ENCODE measurements at regions not wholly inside any gene's neighbourhood (a gene's known extent, or its start where the extent isn't known, plus 50 kb on each side); places are given as distances from the start of the nearest gene placed in this dataset.

DNA sequence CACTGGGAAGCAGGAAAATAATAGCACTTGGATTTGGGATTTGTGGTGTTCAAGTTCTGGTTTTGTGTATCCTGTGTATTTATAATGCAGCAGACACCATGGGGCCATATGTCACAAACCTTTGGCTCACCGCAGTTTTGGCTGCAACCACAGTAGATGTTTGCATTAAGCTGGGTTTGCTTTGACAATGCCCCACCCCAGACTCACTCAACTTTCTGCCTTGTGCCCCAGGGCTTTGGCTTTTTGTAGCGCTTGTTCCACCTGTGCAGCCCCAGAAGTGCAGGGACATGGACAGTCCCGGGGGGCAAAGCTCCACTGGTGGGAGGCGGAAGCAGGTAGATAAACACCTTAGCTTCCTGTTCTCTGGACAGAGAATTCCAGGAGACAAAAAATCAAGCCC lies 446.9 kb downstream of the MED13L start:
- ChIA-PET RAD21 (ENCODE audit: low non-redundant PET in 1 of 2, low total read pairs in 2 of 2, uncharacterized antibody in 2 of 2, unreplicated experiment in 2 of 2) (no interaction called here), POLR2A (no interaction called here), CTCF (no interaction called here)
- Histone ChIP-seq H3K4me2 (ENCODE audit: low read length) (no peak overlapping the region), H3K27ac (ENCODE audit: low read depth, low read length) (no peak overlapping the region), H2AFZ (ENCODE audit: low read depth, low read length, poor library complexity, severe bottlenecking) (no peak overlapping the region), H3K9me3 (ENCODE audit: control insufficient read depth in 1 of 2, insufficient read depth in 1 of 2, low read depth in 1 of 2, low read length in 2 of 2) (no peaks in the 10 kb centered on the region), H3K4me3 (replicated peaks in 1 of 2; ENCODE audit: low read depth in 1 of 2, low read length in 2 of 2) (no peak overlapping the region), H3K79me2 (ENCODE audit: insufficient read depth, low read length) (no peaks in the 10 kb centered on the region), H3K9ac (ENCODE audit: low read length) (no peak overlapping the region), H3K27me3 (ENCODE audit: insufficient read depth, low read length) (no peaks in the 10 kb centered on the region), H3K9me2 (ENCODE audit: insufficient read depth) (no peaks in the 10 kb centered on the region), H3K4me1 (ENCODE audit: control insufficient read depth in 1 of 2, insufficient read depth in 2 of 2, low read length in 2 of 2) (no peaks in the 10 kb centered on the region), H3K36me3 (ENCODE audit: control insufficient read depth in 1 of 2, insufficient read depth in 2 of 2, low read length in 2 of 2) (no peaks in the 10 kb centered on the region), H4K20me1 (ENCODE audit: insufficient read depth) (no peaks in the 10 kb centered on the region)
- no peak for TF ChIP-seq TCF7L2 (IDR thresholded peaks at IDR 0.05; ENCODE audit: borderline replicate concordance, extremely low read depth, insufficient read depth, insufficient read length)
- TF ChIP-seq RAD21 (IDR thresholded peaks at IDR 0.05; ENCODE audit: low read depth): no peak
- TF ChIP-seq, protein P1, sequence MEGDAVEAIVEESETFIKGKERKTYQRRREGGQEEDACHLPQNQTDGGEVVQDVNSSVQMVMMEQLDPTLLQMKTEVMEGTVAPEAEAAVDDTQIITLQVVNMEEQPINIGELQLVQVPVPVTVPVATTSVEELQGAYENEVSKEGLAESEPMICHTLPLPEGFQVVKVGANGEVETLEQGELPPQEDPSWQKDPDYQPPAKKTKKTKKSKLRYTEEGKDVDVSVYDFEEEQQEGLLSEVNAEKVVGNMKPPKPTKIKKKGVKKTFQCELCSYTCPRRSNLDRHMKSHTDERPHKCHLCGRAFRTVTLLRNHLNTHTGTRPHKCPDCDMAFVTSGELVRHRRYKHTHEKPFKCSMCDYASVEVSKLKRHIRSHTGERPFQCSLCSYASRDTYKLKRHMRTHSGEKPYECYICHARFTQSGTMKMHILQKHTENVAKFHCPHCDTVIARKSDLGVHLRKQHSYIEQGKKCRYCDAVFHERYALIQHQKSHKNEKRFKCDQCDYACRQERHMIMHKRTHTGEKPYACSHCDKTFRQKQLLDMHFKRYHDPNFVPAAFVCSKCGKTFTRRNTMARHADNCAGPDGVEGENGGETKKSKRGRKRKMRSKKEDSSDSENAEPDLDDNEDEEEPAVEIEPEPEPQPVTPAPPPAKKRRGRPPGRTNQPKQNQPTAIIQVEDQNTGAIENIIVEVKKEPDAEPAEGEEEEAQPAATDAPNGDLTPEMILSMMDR (IDR thresholded peaks at IDR 0.05 in 2 of 3, conservative IDR thresholded peaks at IDR 0.05 in 1 of 3; ENCODE audit: borderline replicate concordance in 1 of 3, insufficient read depth in 1 of 3, low read depth in 2 of 3, low read length in 2 of 3): no peak
- TF ChIP-seq EZH2phosphoT487 (IDR thresholded peaks at IDR 0.05; ENCODE audit: borderline replicate concordance): no peak
- TF ChIP-seq, protein P2, sequence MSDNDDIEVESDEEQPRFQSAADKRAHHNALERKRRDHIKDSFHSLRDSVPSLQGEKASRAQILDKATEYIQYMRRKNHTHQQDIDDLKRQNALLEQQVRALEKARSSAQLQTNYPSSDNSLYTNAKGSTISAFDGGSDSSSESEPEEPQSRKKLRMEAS (IDR thresholded peaks at IDR 0.05): no peak
- TF ChIP-seq, protein P3, sequence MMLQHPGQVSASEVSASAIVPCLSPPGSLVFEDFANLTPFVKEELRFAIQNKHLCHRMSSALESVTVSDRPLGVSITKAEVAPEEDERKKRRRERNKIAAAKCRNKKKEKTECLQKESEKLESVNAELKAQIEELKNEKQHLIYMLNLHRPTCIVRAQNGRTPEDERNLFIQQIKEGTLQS (IDR thresholded peaks at IDR 0.05): no peak
- no peak for TF ChIP-seq ELF1 (IDR thresholded peaks at IDR 0.05; ENCODE audit: borderline replicate concordance, low read depth)
- no peak for TF ChIP-seq YY1 (IDR thresholded peaks at IDR 0.05; ENCODE audit: extremely low read depth, insufficient replicate concordance, low read depth, low read length)
- TF ChIP-seq EGR1 (IDR thresholded peaks at IDR 0.05; ENCODE audit: low read depth): no peak
- TF ChIP-seq CEBPB (IDR thresholded peaks at IDR 0.05; ENCODE audit: low read depth): no peak
- TF ChIP-seq POLR2AphosphoS5 (IDR thresholded peaks at IDR 0.05; ENCODE audit: low read depth, low read length): no peak
- no peak for TF ChIP-seq ZNF274 (IDR thresholded peaks at IDR 0.05; ENCODE audit: low read depth, low read length)
- no TSS peak for BruUV-seq (replicated peaks)
- ATAC-seq (no peak), DNase-seq (ENCODE audit: low read depth, low spot score) (no peak)
- intact Hi-C loops (cut with micrococcal nuclease): no loop called here

Data from HCT116 (cell line).